ENCODE measurements at regions not wholly inside any gene's neighbourhood (a gene's known extent, or its start where the extent isn't known, plus 50 kb on each side); places are given as distances from the start of the nearest gene placed in this dataset.

DNA sequence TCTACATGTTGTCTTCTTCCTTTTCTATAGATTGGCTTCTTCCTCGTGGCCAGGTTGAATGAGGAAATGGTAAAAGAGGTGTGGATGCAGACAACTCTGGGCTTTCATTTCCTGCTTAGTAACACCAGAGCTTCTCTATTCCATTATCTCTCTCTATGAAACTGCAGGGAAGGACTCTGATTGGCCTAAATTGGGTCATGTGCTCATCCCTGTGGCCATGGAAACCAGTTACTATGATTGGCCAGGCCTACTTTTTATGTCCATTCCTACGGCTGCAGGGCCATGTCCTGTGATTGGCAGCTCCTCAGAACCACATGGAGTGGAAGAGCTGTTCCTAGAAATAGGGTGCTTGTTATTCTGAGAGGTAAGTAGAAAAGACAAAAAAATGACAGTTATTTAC lies 486.9 kb upstream of the ADAMTS9 start:
- no peaks in the 10 kb centered on the region for H3K36me3 ChIP-seq
- intact Hi-C loops (cut with DNase I; ENCODE audit: low total_unique reads), result no loop called here
- H3K9me3 ChIP-seq, result no peaks in the 10 kb centered on the region
- TF ChIP-seq POLR2A (IDR thresholded peaks at IDR 0.05) (no peak), POLR2AphosphoS5 (IDR thresholded peaks at IDR 0.05) (no peak), EP300 (IDR thresholded peaks at IDR 0.05; ENCODE audit: low read depth) (no peak)
- TF ChIP-seq, protein P1, sequence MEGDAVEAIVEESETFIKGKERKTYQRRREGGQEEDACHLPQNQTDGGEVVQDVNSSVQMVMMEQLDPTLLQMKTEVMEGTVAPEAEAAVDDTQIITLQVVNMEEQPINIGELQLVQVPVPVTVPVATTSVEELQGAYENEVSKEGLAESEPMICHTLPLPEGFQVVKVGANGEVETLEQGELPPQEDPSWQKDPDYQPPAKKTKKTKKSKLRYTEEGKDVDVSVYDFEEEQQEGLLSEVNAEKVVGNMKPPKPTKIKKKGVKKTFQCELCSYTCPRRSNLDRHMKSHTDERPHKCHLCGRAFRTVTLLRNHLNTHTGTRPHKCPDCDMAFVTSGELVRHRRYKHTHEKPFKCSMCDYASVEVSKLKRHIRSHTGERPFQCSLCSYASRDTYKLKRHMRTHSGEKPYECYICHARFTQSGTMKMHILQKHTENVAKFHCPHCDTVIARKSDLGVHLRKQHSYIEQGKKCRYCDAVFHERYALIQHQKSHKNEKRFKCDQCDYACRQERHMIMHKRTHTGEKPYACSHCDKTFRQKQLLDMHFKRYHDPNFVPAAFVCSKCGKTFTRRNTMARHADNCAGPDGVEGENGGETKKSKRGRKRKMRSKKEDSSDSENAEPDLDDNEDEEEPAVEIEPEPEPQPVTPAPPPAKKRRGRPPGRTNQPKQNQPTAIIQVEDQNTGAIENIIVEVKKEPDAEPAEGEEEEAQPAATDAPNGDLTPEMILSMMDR (IDR thresholded peaks at IDR 0.05), result no peak
- WGBS, 2 donors (ENCODE audit: low coverage in 1 of 2), result 37 to 63% methylated on average over 2 of the region's 2 CpGs
- H3K27me3 ChIP-seq, result no peaks in the 10 kb centered on the region
- H3K27ac ChIP-seq, result peak overlapping the region in 1 of 4 donors; percentile 9
- no peak overlapping the region for H3K4me3 ChIP-seq
- peaks cover 0 to 10% (median 4%) of the 10 kb centered on the region in 4 donors for H3K4me1 ChIP-seq
- no peak for DNase-seq
- in situ Hi-C loops (cut with MboI; ENCODE audit: low pct_ligation_motif_present in 1 of 4, low pct_unique_long_range_greater_than_20kb in 1 of 4, low sequenced_read_pairs in 3 of 4), result loop anchor here in 1 of 4 donors (25.0 kb wide), 1 partner anchor 637 kb away; no protein-coding TSS in a partner anchor

DNA sequence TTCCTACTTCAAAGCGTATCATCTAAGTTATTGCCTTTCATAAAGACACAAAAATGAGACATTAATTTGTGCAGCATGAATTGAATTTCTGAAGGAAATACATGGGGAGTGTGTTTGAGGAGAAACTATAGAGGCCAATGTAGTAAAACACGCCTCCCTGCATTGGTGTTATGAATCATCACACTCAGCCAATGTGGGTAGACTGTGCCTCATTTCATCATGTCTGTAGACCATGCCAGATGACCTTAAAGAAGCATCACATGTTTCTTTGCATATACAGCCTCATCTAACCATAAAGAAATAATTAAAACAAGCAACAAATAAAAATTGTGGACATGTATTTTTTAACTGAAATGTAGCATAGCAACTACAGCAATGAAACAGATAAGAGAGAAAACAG lies 486.0 kb upstream of the ADAMTS9 start:
- no peaks in the 10 kb centered on the region for H3K36me3 ChIP-seq
- no peak overlapping the region for H3K4me3 ChIP-seq
- intact Hi-C loops (cut with DNase I; ENCODE audit: low total_unique reads) (no loop called here), in situ Hi-C loops (cut with MboI; ENCODE audit: low pct_ligation_motif_present in 1 of 4, low pct_unique_long_range_greater_than_20kb in 1 of 4, low sequenced_read_pairs in 3 of 4) (loop anchor here in 1 of 4 donors (25.0 kb wide), 1 partner anchor 637 kb away; no protein-coding TSS in a partner anchor)
- TF ChIP-seq POLR2A (IDR thresholded peaks at IDR 0.05) (no peak), POLR2AphosphoS5 (IDR thresholded peaks at IDR 0.05) (no peak), EP300 (IDR thresholded peaks at IDR 0.05; ENCODE audit: low read depth) (no peak)
- TF ChIP-seq, protein P1 (IDR thresholded peaks at IDR 0.05), result no peak
- 86 to 89% methylated on average over 2 of the region's 2 CpGs for WGBS, 2 donors (ENCODE audit: low coverage in 1 of 2)
- DNase-seq, result no peak
- H3K27ac ChIP-seq, result no peak overlapping the region
- no peaks in the 10 kb centered on the region for H3K27me3 ChIP-seq
- peaks cover 0 to 14% (median 4%) of the 10 kb centered on the region in 4 donors for H3K4me1 ChIP-seq
- no peaks in the 10 kb centered on the region for H3K9me3 ChIP-seq

DNA sequence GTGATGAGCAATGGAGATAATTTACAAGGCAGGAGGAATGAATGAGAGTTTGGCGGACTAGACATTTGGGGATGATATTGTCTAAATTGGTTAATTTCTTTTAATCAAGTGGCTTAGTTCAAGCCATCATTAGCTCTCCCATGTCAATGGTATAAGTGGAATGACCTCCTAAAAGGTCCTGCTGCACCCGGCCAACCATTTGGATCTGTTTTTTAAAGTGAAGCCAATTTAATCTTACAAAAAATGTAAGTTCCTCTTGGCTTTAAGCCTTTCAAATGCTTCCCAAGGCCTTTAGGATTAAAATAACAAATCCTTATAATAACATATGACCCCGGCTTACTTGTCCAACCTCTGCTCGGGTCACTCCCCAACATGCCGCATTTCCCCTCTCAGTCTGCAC lies 484.4 kb upstream of the ADAMTS9 start:
- H3K27me3 ChIP-seq, result no peaks in the 10 kb centered on the region
- H3K9me3 ChIP-seq, result no peaks in the 10 kb centered on the region
- in situ Hi-C loops (cut with MboI; ENCODE audit: low pct_ligation_motif_present in 1 of 4, low pct_unique_long_range_greater_than_20kb in 1 of 4, low sequenced_read_pairs in 3 of 4) (loop anchor here in 1 of 4 donors (25.0 kb wide), 1 partner anchor 635 kb away; no protein-coding TSS in a partner anchor), intact Hi-C loops (cut with DNase I; ENCODE audit: low total_unique reads) (no loop called here)
- 66 to 71% methylated on average over 5 of the region's 5 CpGs for WGBS, 2 donors (ENCODE audit: low coverage in 1 of 2)
- DNase-seq, result no peak
- TF ChIP-seq EP300 (IDR thresholded peaks at IDR 0.05; ENCODE audit: low read depth) (no peak), POLR2AphosphoS5 (IDR thresholded peaks at IDR 0.05) (no peak), POLR2A (IDR thresholded peaks at IDR 0.05) (no peak)
- TF ChIP-seq, protein P1 (IDR thresholded peaks at IDR 0.05), result no peak
- H3K27ac ChIP-seq, result peak overlapping the region in 3 of 4 donors; percentile 53 to 65 (median 59)
- peaks cover 0 to 10% (median 4%) of the 10 kb centered on the region in 4 donors for H3K4me1 ChIP-seq
- no peak overlapping the region for H3K4me3 ChIP-seq
- no peaks in the 10 kb centered on the region for H3K36me3 ChIP-seq

DNA sequence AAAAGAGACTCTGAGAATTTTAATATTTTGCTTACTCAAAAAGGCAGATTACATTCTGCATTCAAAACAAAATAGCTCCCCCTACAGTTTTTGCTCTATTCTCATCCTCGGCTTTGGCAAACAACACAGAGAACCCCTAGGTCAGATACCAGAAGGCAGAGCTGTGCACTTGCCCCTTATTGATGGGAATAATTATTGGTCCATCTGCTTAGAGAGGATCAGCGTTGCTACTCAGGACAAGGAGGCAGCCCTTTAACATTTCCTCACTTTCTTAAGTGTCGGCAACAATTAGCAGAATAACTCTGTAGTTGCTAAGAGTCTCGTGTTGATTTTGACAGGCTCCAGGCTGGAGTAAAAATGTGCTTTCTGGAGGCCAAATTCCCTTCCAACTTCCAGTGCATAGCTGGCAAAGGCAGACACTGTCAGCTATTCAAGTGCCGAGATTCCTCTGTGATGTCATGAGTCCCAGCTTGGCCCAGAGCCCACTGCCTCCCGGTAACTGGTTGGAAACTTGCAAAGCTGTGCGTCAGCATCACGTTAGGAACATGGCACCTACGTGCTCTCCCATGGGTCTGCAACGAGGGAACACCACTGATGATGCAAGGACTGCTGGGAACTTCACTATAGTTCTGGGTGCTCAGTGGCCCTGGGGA lies 482.7 kb upstream of the ADAMTS9 start:
- no peaks in the 10 kb centered on the region for H3K9me3 ChIP-seq
- in situ Hi-C loops (cut with MboI; ENCODE audit: low pct_ligation_motif_present in 1 of 4, low pct_unique_long_range_greater_than_20kb in 1 of 4, low sequenced_read_pairs in 3 of 4), result loop anchor here in 1 of 4 donors (25.0 kb wide), 1 partner anchor 633 kb away; no protein-coding TSS in a partner anchor
- no peak overlapping the region for H3K4me3 ChIP-seq
- DNase-seq, result peak; percentile 76
- no peaks in the 10 kb centered on the region for H3K36me3 ChIP-seq
- TF ChIP-seq EP300 (IDR thresholded peaks at IDR 0.05; ENCODE audit: low read depth) (peak; percentile 100), POLR2A (IDR thresholded peaks at IDR 0.05) (no peak), POLR2AphosphoS5 (IDR thresholded peaks at IDR 0.05) (peak; percentile 86 to 98 (median 88))
- TF ChIP-seq, protein P1 (IDR thresholded peaks at IDR 0.05), result peak in 2 of 5 experiments; percentile 14 to 32
- peak overlapping the region; percentile 20 to 65 (median 59) for H3K27ac ChIP-seq
- H3K27me3 ChIP-seq, result no peaks in the 10 kb centered on the region
- 10 to 48% methylated on average over 2 to 10 of the region's 10 CpGs for WGBS, 2 donors (ENCODE audit: low coverage in 1 of 2)
- intact Hi-C loops (cut with DNase I; ENCODE audit: low total_unique reads), result no loop called here
- peaks cover 0 to 10% (median 4%) of the 10 kb centered on the region in 4 donors for H3K4me1 ChIP-seq

All from transverse colon (tissue), 4 donors.